AG09319 (cell line): ENCODE measurements at regions not wholly inside any gene's neighbourhood (a gene's known extent, or its start where the extent isn't known, plus 50 kb on each side); places are given as distances from the start of the nearest gene placed in this dataset.

Experiments
- DNase-seq: peaks from one replicate; pipeline ENCODE4 v3.0.0-alpha.2; 2010; ENCODE audit warnings: low read depth; ENCODE audit errors: extremely low read depth
- TF ChIP-seq, protein P1 (sequence below): IDR thresholded peaks from 2 replicates; pipeline ENCODE4 v1.5.1; 2011; ENCODE audit warnings: low read depth, mild to moderate bottlenecking, inconsistent platforms, low read length, moderate library complexity

DNA sequence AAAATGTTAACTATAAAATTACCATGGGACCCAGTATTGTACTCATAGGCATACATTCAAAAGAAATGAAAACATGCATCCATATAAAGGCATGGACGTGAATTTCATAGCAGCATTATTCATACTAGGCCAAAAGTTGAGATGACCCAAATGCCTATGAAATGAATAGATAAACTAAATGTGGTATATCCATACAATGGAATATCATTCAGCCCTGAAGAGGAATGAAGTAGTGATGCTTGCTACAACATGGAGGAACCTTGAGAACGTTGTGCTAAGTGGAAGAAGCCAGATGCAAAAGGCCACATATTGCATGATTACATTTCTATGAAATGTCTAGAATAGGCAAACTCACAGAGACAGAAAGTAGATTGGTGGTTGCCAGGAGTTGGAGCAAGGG lies 127.1 kb upstream of the IPO9 start:
- no peak for DNase-seq
- TF ChIP-seq, protein P1, sequence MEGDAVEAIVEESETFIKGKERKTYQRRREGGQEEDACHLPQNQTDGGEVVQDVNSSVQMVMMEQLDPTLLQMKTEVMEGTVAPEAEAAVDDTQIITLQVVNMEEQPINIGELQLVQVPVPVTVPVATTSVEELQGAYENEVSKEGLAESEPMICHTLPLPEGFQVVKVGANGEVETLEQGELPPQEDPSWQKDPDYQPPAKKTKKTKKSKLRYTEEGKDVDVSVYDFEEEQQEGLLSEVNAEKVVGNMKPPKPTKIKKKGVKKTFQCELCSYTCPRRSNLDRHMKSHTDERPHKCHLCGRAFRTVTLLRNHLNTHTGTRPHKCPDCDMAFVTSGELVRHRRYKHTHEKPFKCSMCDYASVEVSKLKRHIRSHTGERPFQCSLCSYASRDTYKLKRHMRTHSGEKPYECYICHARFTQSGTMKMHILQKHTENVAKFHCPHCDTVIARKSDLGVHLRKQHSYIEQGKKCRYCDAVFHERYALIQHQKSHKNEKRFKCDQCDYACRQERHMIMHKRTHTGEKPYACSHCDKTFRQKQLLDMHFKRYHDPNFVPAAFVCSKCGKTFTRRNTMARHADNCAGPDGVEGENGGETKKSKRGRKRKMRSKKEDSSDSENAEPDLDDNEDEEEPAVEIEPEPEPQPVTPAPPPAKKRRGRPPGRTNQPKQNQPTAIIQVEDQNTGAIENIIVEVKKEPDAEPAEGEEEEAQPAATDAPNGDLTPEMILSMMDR = no peak

DNA sequence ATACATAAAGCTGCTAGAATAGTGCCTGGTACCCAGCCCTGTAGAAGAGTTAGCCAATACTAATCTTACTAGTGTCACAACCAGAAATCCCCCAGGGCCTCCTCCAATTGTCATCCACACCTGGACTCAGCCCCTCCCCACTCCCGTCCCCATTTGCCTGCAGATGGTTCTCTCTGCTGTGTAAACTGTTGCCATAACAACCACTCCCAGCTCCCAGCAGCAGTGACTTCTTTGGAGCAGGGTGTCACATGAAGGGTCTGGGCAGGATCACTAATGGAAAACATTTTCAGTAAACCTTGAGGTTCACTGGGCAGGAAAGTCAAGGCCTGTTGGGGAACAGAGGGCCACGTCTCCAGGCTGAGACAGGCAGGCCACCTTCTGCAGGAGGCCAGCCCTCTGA lies 126.0 kb upstream of the IPO9 start:
- no peak for DNase-seq
- TF ChIP-seq, protein P1 = no peak

DNA sequence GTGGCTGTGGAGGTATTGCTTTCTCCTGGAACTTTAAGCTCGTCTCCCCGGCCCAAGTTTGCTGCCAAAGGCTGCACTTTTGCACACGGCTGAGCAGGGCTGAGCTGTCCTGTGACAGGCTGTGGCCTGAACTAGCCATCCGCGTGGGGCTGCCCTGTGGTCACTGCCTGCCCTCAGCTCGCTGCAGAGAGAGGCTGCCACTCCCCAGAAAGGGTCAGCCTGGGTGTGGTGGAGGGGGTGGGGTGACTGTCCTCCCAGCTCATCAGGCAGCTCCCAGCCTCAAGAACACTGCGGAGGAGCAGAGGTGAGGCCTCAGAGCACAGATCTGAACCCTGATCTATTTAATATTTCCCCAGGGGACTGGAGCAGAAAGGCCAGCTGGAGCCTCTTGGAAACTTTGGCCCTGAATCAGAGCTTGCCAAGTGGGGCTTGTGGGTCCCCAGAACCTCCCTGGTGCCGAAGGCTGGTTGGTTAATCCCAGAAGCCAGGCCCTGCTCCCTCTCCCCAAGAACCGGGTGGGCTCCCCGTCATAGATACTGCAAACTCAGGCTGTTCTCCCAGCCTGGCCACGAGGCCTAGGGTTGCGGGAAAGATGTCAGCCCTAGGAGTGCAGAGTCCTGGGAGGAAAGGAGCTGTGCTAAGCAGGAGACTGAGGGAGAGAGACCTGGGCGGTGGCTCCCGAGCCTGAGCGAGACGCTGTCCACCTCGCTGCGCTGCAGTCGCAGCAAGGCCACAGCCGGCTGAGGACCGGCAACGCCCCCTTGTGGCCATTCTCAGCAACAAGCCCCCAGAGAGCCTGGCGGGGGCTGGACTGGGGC lies 125.1 kb upstream of the IPO9 start:
- TF ChIP-seq, protein P1 = peak; percentile 96
- no peak for DNase-seq

DNA sequence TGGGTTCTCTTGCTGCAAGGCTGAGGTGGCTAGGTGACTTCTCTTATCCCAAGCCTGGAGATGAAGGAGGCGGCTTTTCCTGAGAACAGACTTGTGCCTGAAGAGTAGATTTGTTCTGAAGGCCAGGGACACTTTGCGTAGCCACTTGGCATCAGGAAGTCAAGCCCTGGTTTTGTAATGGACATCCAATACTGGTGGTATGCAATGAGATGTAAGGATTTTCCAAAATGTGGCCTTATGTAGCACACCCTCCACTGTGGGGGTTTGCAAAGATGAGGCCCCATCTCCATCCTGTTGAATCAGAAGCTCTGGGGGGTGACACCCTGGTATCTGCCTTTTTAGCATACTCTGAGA lies 124.5 kb upstream of the IPO9 start:
- TF ChIP-seq, protein P1 = no peak
- DNase-seq = no peak

DNA sequence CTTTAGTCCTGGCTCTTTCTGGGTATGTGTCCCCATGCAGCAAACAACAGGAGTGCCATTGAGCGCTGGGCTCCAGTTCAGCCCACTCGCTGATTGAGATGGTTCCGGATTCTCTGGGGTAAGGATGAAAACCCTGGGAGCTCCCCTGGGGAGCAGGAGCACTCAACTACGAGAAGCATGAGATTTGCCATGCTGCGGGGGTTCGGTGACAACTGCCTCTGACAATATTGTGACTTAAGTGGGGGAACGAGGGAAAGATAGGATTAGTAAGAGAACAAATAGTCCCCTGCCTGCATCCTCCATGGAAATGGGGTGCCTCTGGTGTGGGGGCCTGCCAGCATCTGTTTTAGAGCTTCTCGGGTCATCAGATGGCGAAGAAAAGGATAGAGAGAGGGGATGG lies 123.6 kb upstream of the IPO9 start:
- TF ChIP-seq, protein P1 = no peak
- no peak for DNase-seq

DNA sequence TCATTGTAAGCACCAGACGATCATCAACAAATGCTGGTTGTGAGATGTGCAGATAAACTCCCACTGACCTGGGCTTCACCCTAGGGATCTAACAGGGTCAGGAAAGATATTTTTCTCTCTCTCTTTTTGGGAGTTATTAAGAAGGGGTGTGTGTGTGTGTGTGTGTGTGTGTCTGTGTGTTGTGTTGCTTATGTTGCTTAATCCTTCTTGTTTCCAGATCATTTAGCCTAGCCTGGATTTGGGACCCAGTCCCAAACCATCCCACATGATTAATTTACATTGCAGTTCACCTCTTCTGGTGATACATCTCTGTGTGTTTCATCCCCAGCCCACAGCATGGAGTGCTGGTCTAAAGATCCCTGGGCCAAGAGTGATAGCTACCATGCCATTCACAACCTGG lies 122.8 kb upstream of the IPO9 start:
- DNase-seq = no peak
- TF ChIP-seq, protein P1 = no peak

DNA sequence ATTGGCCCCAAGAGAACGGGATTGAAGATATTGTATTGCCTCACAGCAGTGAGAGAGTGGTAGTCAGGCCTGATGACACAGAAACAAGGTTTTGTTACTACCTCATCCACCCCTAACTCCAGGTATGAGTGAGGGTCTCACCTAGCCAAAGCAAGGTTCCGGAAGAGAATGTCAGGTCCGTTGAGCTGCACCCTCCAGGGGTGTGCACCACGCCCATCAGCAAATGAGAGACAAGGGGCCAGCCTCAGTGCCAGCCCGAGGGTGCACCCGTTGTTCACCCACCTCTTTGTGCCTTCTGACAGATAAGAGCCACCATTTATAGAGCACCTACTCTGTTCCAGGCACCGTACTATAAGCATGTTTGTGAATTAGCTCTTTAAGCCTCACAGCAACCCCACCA lies 121.9 kb upstream of the IPO9 start:
- TF ChIP-seq, protein P1 = no peak
- DNase-seq = no peak
